DMS 273 (cell line): ENCODE measurements at regions not wholly inside any gene's neighbourhood (a gene's known extent, or its start where the extent isn't known, plus 50 kb on each side); places are given as distances from the start of the nearest gene placed in this dataset.
"Not testable (repeated sequence)": the region's sequence is repeated elsewhere in the genome, so short reads cannot be mapped to it uniquely, and the experiment has no call there.

ENCODE experiments used
- DNase-seq: peaks from one replicate; lab custom pipeline; 2025; ENCODE audit not compliant: unreplicated experiment; lab: John Stamatoyannopoulos, UW

GRCh38 chr17:30589431-30589830, 112.2 kb downstream of the GOSR1 start:
- DNase-seq = no peak

- DNase-seq = no peak
Measured at GRCh38 chr17:30588798-30589247, 111.6 kb downstream of the GOSR1 start.

GRCh38 chr17:30586818-30587595, 109.8 kb downstream of the GOSR1 start:
- no peak for DNase-seq

GRCh38 chr17:30584810-30585209, 107.6 kb downstream of the GOSR1 start:
- no peak for DNase-seq

DNA sequence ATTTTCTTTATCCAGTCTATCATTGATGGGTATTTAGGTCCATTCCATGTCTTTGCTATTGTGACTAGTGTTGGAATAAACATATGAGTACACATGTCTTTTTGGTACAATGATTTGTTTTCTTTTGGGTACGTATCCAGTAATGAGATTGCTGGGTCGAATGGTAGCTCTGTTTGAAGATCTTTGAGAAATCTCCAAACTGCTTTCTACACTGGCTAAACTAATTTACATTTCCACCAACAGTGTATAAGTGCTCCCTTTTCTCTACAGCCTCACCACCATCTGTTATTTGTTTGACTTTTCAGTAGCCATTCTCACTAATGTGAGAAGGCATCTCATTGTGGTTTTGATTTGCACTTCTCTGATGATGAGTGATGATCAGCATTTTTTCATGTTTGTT, 103.7 kb downstream of the GOSR1 start:
- DNase-seq = peak; percentile 20

GRCh38 chr17:30579610-30580315, 102.6 kb downstream of the GOSR1 start:
- DNase-seq = no peak

DNA sequence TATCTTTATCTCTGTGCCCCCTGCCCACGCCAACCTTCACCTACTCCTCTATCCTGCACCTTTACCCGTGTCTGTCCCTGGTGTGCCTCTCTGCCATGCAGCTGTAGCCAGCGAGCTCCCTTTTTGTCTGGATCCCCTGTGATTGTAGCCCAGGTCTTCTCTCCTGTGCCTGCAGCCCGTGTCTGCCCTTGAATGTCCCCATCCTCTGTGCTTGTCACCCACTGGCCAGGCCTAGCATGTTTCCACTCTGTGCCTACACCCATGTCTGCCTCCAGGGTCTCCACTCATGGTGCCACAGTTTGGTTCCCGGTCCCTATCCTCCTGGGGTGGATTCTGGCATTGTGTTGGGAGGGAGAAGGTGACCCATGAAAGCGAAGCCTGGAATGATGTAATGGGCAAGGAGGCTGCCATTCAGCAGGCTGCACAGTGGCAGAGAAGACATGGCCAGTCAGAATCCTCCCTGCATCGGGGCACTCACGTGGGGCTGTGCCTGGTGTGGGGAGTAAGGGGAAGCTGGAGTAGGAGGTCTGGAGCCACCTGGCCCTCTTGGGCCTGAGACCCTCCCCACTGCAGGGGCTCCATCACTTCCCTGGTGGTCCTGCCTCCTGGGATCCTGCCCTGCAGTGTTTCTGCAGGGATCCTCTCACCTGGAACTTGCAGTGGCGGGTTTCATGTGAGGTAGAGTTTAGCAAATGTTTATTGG, 101.0 kb downstream of the GOSR1 start:
- DNase-seq = not testable (repeated sequence)
